GM12878 (cell line): ENCODE measurements at regions not wholly inside any gene's neighbourhood (a gene's known extent, or its start where the extent isn't known, plus 50 kb on each side); places are given as distances from the start of the nearest gene placed in this dataset.

Experiments used
- HDGF ChIP-seq: fragments of 450-650 bp; IDR thresholded peaks from 2 replicates; pipeline ENCODE4 v1.6.1; 2016; ENCODE audit warnings: antibody characterized with exemption
- KDM1A ChIP-seq: fragments of 200-600 bp; sonication (generic); IDR thresholded peaks from 2 replicates; pipeline ENCODE4 v1.6.1; 2016; ENCODE audit warnings: borderline replicate concordance
- SP1 ChIP-seq: IDR thresholded peaks from one replicate; pipeline ENCODE4 v1.6.1; 2011; ENCODE audit warnings: low read depth, low read length
- TF ChIP-seq, protein P1 (sequence below): fragments of 450-650 bp; IDR thresholded peaks from 2 replicates; pipeline ENCODE4 v1.6.1; 2016; ENCODE audit warnings: mild to moderate bottlenecking

DNA sequence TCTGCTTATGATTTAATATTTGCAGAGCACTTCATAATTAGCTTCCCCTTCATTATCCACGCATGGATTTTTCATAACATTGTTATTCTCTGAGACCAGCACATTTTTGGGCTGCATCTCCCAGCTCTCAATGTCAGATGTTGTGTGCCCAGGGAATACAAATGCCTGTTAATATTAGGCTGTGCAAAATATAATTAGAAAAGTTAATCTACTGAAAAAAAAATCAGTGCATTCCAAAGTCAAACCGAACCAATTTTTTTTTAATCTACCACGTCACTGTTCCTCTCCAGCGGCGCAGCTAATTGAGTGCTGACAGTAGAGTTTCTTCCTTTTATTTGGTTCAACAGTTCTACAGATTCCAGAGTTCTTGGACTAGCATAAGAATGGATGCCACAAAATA is 191.0 kb upstream of the RGS6 start:
- TF ChIP-seq, protein P1, sequence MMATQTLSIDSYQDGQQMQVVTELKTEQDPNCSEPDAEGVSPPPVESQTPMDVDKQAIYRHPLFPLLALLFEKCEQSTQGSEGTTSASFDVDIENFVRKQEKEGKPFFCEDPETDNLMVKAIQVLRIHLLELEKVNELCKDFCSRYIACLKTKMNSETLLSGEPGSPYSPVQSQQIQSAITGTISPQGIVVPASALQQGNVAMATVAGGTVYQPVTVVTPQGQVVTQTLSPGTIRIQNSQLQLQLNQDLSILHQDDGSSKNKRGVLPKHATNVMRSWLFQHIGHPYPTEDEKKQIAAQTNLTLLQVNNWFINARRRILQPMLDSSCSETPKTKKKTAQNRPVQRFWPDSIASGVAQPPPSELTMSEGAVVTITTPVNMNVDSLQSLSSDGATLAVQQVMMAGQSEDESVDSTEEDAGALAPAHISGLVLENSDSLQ: no peak
- TF ChIP-seq HDGF (no peak), KDM1A (no peak), SP1 (no peak)
